Right cardiac atrium (tissue), 5 donors: ENCODE measurements at regions not wholly inside any gene's neighbourhood (a gene's known extent, or its start where the extent isn't known, plus 50 kb on each side); places are given as distances from the start of the nearest gene placed in this dataset.
A peak's percentile ranks its signal among the peaks of the same experiment; 100 is the strongest.

Experiments used
- ATAC-seq, 2 donors: fragments of 200-7000 bp; cut with Tn5 transposase; one replicate each; pipeline versions ENCODE4 v1.8.0 to v1.9.1; 2020; ENCODE audit warnings: moderate library complexity in 2 of 2, mild to moderate bottlenecking in 1 of 2
- DNase-seq, 3 donors: peaks; one replicate each; pipeline ENCODE4 v3.0.0-alpha.2; 2020
- H3K27ac ChIP-seq: one replicate; pipeline ENCODE4 v1.5.1; 2013; ENCODE audit warnings: mild to moderate bottlenecking, low read length, control low read depth, moderate library complexity
- H3K27me3 ChIP-seq: one replicate; pipeline ENCODE4 v1.6.1; 2013; ENCODE audit not compliant: control insufficient read depth, insufficient read depth
- H3K4me1 ChIP-seq: one replicate; pipeline ENCODE4 v1.6.1; 2013; ENCODE audit warnings: low read length; ENCODE audit not compliant: control insufficient read depth, insufficient read depth
- H3K4me3 ChIP-seq: one replicate; pipeline ENCODE4 v1.5.1; 2013; ENCODE audit warnings: low read length, control low read depth
- H3K9me3 ChIP-seq: one replicate; pipeline ENCODE4 v1.6.1; 2013; ENCODE audit warnings: low read length; ENCODE audit not compliant: control insufficient read depth
- WGBS: extraction: QIAGEN DNeasy Blood & Tissue Kit; methylation state at CpG from one replicate; pipeline ENCODE4 v1.1.7; 2013; 5-methylcytosine and 5-hydroxymethylcytosine counted together
- intact Hi-C, 4 donors: fragments of 100-400 bp; cut with DNase I; formaldehyde crosslinking; loops; one replicate each; pipeline versions ENCODE4 v1.11.0 to v1.14.0; 2022 to 2023
- donor health status: healthy with polysubstance abuse.
- donor health status: DM: no; HTN: yes; CAD: no.
- donor health status: DM: no; HTN: no; CAD: no.
- donor health status: DM: no; HTN: yes; CAD: no; lungs with severe emphysema.
- donor health status: DM: yes; HTN: yes; CAD: no.

DNA sequence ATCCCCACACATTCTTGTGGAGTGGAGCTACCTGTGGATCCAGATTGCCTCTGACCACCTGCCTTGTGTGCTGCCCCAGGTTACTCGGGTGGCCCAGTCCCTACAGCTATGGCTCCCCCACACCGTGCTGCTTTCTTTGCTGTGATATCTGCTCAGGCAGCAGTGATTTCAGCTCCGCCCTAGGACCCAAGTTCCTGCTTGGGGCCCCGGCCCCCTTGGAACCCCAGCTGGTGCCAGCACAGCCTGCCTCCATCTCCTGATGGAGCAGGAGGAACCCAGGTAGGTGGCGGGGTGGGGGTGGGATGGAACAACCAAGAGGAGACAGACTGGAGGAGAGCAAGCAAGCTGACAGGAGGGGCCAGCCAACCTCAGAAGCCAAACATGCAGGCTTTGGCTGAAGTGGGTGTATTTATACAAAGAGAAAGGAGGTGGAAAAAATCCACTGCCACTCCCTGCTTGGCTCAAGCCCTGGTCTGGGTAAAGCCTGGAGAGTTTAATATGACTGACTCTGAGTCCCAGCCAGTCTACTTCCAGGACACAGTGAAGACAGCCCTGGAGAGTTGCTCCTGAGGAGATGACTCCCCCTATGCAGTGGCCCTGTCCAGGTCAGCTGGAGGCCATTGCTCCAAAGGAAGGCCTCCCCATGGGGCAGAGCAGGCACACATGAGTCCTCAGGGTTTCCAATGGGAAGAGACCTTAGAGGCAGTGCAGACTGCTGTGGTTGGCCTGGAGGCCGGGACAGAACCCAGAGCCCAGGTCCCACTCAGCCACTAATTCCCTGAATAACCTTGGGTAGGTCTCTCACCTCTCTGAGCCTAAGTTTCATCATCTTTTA lies 197.1 kb upstream of the MAMLD1 start:
- peak in 1 of 2 donors; percentile 78 for ATAC-seq

DNA sequence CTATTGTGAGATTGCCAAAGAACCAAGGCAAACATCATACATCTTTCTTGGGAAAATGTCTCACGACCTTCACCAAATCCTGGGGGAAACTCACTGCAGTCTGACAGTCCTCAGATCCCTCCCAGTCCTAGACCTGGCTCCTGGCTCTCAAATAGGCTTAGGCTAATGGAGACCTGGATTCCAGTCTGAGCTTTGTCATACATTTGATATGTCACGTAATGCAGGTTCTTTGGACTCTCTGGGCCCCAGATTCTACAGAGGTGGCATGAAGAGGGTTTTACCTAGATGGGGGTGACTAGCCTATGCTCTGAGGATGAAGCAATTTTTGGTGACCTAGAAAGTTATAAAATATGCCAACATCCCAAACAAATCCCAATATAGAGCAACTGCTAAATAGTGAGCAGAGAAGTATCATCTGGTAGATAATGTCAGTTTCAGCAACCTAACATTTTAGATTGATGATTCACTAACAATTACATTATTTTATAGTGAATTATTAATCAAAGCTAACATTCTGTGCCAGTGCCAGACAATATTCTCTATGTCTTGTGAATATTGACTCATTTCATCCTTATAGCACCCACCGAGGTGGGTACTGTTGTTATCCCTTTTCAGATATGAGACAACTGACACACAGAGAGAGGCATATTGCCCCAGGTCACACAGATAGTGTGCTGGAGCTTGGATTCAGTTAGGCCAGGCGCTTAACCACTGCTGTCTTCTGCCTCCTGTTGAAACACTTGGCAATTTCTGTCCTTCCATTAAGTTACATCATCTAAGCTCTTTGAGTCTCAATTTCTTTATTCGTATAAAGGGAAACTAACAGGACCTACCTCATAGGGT lies 195.4 kb upstream of the MAMLD1 start:
- Histone ChIP-seq H3K27ac (no peak overlapping the region), H3K4me1 (no peaks in the 10 kb centered on the region), H3K27me3 (no peaks in the 10 kb centered on the region), H3K4me3 (no peak overlapping the region), H3K9me3 (no peaks in the 10 kb centered on the region)
- no peak for ATAC-seq
- intact Hi-C loops, result no loop called here
- DNase-seq, result no peak
- 82% methylated on average over 5 of the region's 5 CpGs for WGBS

More for the DNA sequence above, 197.1 kb upstream of the MAMLD1 start:
- WGBS, result 93% methylated on average over 6 of the region's 6 CpGs
- no peak for DNase-seq
- Histone ChIP-seq H3K27ac (no peak overlapping the region), H3K9me3 (no peaks in the 10 kb centered on the region), H3K4me3 (no peak overlapping the region), H3K27me3 (no peaks in the 10 kb centered on the region), H3K4me1 (no peaks in the 10 kb centered on the region)
- intact Hi-C loops, result no loop called here

DNA sequence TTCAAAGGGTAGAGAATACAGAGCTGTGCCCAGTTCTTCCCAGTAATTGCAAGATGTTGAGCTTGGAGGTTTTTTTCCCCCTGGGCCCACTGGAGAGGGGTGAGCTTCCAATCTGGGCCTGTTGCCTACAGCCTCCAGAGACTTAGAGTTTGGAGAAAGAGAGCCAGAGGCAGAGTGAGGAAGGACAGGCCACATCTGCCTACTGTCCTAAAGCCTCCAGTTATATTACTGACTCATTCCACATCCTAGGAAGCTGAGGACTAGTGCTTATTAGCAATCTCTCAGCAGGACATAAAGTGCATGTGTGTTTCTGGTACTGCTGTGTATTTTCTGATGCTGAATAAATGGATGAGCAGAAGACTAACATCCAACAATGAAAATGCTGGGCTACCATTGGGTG lies 181.0 kb upstream of the MAMLD1 start:
- no peaks in the 10 kb centered on the region for H3K4me1 ChIP-seq
- no peak overlapping the region for H3K4me3 ChIP-seq
- DNase-seq (no peak), ATAC-seq (no peak)
- H3K27ac ChIP-seq, result no peak overlapping the region
- H3K9me3 ChIP-seq, result no peaks in the 10 kb centered on the region
- intact Hi-C loops, result no loop called here
- no peaks in the 10 kb centered on the region for H3K27me3 ChIP-seq

DNA sequence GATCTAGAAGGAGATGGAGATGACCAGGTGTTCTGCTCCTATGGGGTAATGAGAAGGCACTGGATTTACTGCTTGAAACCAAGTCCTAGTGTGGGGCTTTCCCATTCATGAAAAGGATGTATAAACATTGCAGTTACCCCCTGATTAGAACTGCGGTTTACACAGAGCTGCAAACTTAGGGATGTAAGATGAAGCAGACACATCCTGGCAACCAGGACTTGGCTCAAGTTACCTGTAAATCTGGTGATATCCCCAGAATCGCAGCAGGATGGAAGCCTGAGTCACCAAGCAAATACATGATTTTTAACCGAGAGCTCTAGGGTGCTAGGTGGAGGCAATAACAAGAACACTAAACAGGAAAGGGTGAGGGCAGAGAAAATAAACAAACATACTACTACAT lies 178.6 kb upstream of the MAMLD1 start:
- no peak for ATAC-seq
- 85% methylated on average over 3 of the region's 3 CpGs for WGBS

DNA sequence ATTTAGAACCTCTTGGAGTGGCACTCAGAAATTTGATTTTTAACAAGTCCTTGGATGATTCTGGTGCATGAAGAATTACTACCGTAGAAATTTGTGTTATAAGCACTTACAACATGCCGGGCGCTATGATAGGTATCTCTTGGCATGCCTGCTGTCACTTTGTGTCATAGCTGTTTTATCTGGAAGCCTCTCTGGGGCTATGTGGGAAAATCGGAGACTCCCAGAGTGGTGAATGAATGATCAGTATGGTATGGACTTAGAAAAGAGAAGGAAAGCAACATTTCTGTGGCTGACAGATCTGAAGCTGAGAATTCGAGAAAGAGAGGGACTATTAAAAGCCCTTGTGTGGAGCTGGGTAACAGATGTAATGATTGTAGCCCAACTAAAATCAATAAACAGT lies 177.4 kb upstream of the MAMLD1 start:
- no peak for DNase-seq
- 92% methylated on average over 5 of the region's 5 CpGs for WGBS
- Histone ChIP-seq H3K27me3 (no peaks in the 10 kb centered on the region), H3K27ac (no peak overlapping the region), H3K4me3 (no peak overlapping the region), H3K9me3 (no peaks in the 10 kb centered on the region), H3K4me1 (no peaks in the 10 kb centered on the region)
- intact Hi-C loops, result no loop called here
- no peak for ATAC-seq

More for the DNA sequence above, 178.6 kb upstream of the MAMLD1 start:
- H3K9me3 ChIP-seq, result no peaks in the 10 kb centered on the region
- H3K4me3 ChIP-seq, result no peak overlapping the region
- H3K27me3 ChIP-seq, result no peaks in the 10 kb centered on the region
- no peak overlapping the region for H3K27ac ChIP-seq
- intact Hi-C loops, result no loop called here
- H3K4me1 ChIP-seq, result no peaks in the 10 kb centered on the region
- DNase-seq, result no peak

DNA sequence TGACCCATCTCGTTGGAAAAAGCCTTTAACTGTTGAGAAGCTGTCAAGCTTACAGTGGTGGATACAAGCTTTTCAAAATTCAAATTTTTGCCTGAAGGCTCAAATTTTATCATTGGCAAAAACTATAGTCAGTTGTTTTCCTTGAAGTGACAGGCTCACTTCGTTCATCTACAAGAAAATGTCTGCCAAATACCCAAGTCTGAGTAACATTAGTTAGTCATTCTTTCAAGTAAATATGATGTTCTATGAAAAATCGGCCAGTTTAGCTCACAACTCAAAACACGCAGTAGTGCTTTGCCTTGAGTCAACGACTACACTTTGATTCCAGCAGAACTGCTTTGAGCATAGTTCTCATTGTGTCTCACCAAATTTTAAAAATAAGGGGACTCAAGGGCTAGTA lies 170.3 kb upstream of the MAMLD1 start:
- intact Hi-C loops, result no loop called here
- ATAC-seq, result no peak
- no peaks in the 10 kb centered on the region for H3K4me1 ChIP-seq
- 84% methylated on average over 5 of the region's 5 CpGs for WGBS
- H3K27me3 ChIP-seq, result no peaks in the 10 kb centered on the region
- DNase-seq, result no peak
- no peaks in the 10 kb centered on the region for H3K9me3 ChIP-seq
- H3K27ac ChIP-seq, result no peak overlapping the region
- no peak overlapping the region for H3K4me3 ChIP-seq

DNA sequence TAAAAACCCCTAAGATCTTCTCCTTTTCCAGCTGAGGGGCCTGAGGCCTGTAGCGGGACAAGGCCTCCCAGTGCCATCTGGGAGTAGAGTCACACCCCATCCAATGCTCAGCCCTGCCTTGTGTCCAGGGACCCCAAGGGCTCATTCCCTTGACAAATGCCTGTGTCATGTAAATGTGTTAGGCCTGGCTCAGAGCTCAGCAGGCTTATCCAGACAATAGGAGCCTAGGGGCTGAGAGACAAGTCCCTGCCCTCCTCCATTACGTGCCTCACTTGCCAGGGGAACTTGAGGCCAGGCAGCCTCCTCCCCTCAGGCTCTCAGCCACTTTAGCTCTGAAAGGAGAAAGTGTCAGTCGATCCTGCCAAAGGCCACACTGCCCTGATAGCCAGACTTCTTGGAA lies 166.8 kb upstream of the MAMLD1 start:
- Histone ChIP-seq H3K4me3 (no peak overlapping the region), H3K27me3 (no peaks in the 10 kb centered on the region), H3K9me3 (no peaks in the 10 kb centered on the region), H3K4me1 (no peaks in the 10 kb centered on the region), H3K27ac (no peak overlapping the region)
- DNase-seq (no peak), ATAC-seq (no peak)
- intact Hi-C loops, result no loop called here
- 69% methylated on average over 3 of the region's 3 CpGs for WGBS

DNA sequence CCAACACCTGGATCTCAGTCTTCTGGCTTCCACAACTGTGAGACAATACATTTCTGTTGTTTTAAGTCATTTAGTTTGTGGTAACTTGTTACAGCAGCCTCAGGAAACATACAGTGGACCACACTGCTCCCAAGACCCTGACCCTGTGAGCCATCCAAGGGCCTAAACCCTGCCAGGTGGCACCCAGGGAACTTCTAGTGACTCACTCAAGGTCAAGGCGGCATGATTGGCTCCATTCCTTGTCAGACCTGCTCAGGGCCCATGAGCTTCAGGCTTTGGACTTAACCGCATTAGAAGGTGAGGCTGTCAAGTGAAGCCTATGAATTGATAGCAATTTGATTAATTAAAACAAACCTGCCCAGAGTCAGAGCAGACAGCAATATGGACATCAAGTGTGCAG lies 165.7 kb upstream of the MAMLD1 start:
- Histone ChIP-seq H3K4me1 (peaks cover 2% of the 10 kb centered on the region), H3K4me3 (no peak overlapping the region), H3K27ac (no peak overlapping the region), H3K9me3 (no peaks in the 10 kb centered on the region), H3K27me3 (no peaks in the 10 kb centered on the region)
- 97% methylated on average over 2 of the region's 2 CpGs for WGBS
- intact Hi-C loops, result no loop called here
- ATAC-seq (no peak), DNase-seq (no peak)

DNA sequence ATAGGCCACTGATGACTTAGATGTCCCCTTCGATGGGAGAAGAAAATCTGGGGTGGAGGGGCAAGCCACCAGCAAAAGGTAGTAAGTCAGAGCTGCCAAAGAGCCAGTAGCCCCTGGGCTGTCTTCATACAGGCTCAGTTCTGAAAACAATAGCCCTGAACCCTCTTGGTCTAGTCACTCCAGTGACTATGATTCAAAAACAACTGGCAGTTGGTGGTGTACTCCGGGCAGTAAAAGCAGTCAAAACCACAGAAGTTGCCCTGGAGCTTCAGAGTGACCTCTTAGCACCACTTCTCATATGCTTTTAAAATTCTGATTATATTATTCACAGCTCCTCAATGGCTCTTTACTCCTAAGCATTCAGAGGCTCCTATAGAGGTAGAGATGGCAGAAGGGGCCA lies 164.3 kb upstream of the MAMLD1 start:
- intact Hi-C loops, result no loop called here
- H3K4me1 ChIP-seq, result peaks cover 2% of the 10 kb centered on the region
- no peaks in the 10 kb centered on the region for H3K9me3 ChIP-seq
- DNase-seq, result no peak
- H3K27ac ChIP-seq, result no peak overlapping the region
- WGBS, result 91% methylated on average over 2 of the region's 2 CpGs
- H3K27me3 ChIP-seq, result no peaks in the 10 kb centered on the region
- no peak for ATAC-seq
- H3K4me3 ChIP-seq, result no peak overlapping the region

DNA sequence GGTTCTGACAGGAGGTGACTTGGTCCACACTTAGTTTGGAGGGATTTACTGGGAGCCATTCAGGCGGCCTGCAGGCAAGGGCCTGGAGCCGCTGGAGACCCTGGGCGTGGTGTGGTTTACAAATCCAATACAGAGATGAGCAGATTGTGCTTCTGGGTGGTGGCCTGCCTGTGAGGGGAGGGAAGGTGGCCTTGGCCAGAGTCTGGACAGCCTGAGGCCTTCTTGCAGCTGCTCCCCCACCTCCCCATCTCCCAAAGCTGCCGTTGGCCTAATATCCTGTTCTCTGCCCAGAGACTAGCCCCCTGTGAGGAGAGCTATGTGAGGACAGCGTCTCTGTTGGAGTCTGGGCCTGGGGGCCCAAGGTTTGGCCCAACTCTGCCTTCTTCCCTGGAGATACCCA lies 163.9 kb upstream of the MAMLD1 start:
- 91% methylated on average over 5 of the region's 5 CpGs for WGBS
- intact Hi-C loops, result no loop called here
- no peaks in the 10 kb centered on the region for H3K9me3 ChIP-seq
- ATAC-seq (no peak), DNase-seq (no peak)
- H3K4me3 ChIP-seq, result no peak overlapping the region
- no peaks in the 10 kb centered on the region for H3K27me3 ChIP-seq
- H3K27ac ChIP-seq, result no peak overlapping the region
- H3K4me1 ChIP-seq, result peaks cover 2% of the 10 kb centered on the region

DNA sequence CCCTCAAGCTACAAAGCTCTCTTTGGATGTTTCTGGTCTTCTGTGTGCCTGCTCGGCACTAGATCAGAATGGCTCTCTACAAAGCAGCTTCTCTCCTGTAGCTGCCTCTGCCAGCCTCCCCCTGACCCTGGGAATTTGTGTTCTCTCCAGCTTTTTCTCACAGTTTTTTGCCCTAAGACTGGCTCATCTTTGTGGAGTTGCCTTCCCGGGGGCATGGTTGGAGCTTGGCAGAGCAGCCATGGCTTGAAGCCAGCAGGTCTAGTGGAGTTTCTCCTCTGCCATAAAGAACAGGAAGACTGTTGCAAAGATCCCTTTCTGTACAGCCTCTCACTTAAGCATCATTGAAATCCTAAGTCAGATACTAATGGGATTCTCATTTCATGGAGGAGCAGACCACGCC lies 163.3 kb upstream of the MAMLD1 start:
- no peaks in the 10 kb centered on the region for H3K27me3 ChIP-seq
- 79% methylated on average over 3 of the region's 3 CpGs for WGBS
- H3K9me3 ChIP-seq, result no peaks in the 10 kb centered on the region
- H3K4me3 ChIP-seq, result no peak overlapping the region
- intact Hi-C loops, result no loop called here
- H3K27ac ChIP-seq, result no peak overlapping the region
- DNase-seq (no peak), ATAC-seq (no peak)
- peaks cover 2% of the 10 kb centered on the region for H3K4me1 ChIP-seq
